GM19452 (cell line): ENCODE measurements at regions not wholly inside any gene's neighbourhood (a gene's known extent, or its start where the extent isn't known, plus 50 kb on each side); places are given as distances from the start of the nearest gene placed in this dataset.

ENCODE experiments used
- ATAC-seq: cut with Tn5 transposase; IDR thresholded peaks from one replicate; pipeline ENCODE4 v1.9.1; 2021; ENCODE audit not compliant: unreplicated experiment

DNA sequence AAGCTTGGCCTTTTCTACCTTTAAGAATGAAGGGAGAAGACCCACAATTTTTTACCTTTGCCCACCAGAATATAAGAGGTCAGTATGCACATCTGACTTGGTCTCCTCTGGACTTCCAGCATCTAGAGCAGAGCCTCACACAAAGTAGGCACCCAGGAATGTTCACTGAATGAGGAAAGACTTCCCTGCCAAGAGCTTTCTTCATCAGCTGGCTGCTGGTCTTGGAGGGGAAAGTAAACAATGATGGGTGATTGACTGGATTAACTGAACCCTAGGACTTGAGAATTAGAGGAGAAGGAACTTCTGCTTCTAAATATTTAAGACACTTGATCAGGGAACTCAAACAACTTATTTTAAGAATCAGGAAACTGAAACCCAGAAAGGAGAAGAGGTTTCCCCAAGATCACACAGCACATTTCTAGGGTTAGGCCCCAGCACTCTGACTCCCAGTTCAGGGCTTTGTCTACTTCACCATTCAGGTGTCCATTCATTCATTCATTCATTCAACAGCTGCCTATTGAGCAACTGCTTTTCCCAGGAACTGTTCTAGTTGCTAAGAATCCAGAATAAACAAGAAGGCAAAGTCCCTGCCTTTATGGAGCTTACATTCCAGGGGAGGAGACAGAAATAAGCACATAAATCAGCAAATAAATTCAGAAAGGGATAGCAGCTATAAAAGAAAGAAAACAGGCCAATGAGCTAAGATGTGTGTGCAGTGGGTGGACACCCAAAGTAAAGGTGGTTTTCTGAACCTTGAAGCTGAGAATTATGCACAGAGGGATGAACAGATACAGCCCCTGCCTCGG is 216.9 kb upstream of the LRFN2 start:
- ATAC-seq: no peak

DNA sequence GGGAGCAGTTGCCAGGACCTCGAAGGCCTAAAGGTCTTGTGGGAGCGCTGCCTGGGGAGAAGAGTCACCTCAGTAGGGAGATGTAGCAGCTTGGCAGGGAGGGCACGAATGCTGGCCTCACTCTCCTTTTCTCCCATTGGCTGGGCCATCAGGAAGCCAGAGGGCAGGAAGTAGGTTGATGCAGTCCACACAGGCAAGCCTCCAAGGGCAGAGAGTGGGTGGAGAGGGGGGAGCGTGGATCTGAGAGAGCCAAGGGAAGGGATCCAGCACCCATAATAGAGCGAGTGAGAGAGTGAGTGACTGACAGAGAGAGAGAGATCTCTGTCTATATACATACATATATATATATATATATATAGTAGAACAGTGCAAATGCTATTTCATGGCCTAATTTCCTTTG is 215.3 kb upstream of the LRFN2 start:
- no peak for ATAC-seq

DNA sequence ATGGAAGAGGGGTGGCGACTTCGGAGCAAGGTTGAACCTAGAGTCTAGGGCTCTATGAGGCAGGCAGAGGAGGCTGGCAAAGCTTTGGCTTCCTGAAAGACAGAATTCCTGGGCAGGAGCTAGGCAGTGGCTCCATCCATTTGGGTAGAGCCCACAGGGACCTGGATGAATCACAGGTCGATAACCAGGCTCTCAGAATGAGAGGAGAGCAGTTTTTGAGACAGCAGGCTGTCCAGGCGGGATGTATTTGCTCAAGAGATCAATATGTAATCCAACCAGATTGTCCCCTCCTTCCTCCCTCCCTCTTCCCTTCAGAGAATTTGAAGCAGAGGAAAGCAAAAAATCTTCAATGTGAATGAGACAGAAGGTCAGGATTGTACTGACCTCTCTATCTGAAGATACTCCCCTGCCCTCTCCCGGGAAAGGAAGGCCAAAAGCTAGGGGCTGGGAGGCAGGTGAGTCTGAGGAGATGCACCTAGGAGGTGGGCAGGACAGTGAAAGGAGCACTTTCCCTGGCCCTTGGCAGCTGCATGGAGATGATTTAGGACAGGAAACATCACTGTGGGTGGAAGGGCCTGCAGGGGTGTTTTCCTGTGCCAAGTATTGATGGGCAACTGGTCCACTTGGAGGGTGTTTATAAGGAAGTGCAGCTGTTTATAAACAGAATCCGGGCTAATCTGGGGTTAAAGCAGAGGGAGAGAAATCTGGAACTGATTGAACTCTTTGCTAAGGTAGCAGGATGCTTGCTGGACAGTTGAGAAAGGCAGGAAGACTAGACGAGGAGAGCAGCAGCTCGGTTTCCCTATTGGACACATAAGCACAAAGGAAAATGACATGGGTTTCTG is 212.4 kb upstream of the LRFN2 start:
- no peak for ATAC-seq

DNA sequence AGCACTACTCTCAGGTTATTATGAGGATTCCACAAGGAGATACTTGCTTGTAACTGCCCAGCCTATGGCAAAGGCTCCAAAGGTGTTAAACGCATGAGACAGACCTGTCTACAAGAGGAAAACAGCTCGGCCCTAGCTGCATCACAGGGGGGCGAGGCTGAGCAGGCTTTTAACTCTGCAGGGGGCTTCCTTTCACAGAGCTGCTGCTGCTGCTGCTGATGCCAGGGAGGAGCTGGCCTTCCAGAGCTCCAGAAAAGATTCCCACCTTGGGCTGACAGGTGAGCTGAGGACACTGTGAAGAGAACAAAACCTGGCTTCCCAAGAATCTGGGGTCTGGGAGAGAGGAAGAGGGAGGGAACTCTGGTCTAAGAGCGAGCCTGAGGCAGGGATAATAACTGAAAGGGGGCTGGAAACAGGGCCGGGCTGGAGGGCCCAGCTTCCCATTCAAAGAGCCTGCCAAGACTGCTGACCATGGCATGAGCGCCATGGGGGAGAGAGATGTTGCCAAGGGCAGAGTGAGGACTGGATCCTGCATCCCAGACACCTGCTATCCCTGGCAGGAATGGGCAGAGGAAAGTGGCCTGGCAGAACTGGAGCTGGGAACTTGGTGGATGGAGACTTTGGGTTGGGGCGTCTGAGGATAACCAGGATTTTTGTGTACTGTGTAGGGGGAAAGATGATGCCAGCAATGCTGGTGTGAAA is 211.1 kb upstream of the LRFN2 start:
- ATAC-seq: no peak

DNA sequence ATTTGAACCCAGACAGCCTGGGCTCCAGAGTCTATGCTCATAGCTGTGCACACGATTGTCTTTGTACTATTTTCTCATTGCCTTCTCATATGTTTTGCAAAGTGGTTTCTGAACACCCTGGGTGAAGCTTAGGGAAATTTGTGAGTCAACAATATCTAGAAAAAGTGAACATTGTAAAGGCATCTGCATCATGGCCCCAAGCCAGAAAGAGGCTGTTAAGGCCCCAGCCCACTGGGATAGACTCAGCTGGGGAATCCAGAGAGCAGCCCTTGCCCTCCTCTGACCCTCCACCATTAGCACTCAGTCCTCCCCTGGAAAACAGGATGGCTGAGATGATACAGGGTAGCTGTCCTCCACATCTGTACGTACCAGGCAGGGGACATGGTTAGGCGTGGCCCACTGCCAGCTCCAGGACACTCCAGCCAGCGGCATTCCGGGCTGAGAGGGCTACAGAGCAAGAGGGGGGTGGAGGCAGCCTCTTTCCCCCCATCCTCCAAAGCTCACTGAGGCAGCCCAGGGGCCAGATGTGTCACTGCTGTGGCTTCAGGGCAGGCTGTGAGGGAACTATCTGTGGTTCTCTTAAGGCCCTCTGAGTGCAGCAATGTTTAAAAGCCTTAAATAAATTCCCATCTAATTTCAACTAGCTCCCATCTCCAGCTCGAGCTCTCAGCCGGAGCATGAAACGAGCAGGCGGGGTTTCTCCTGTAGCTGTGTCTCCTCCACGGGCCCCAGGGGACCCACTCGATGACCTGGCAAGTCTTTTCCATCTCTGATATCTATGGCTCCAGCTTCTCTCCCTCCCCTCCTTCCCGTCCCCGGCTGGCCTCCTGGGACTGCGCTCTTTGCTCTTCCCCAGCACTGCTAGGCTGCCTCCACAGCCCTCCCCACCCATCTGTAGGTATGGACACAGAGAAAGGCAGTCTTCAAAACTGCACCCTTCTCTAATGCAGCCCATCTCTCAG is 209.4 kb upstream of the LRFN2 start:
- ATAC-seq: no peak

DNA sequence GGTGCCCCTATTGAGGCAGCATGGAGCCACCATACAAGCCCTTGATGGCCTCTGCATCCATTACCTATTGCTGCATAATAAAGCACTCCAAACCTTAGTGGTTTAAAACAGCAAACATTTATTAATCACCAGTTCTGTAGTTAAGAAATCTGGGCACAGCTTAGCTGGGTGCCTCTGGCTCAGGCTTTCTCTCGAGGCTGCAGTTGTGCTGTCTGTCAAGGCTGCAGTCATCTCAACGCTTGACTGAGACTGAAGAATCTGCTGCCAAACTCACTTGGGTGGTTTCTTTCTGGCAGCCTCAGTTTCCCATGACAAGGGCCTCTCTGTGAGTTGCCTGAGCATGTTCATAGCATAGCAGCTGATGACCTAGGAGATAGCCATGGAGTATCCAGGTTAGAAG is 207.4 kb upstream of the LRFN2 start:
- no peak for ATAC-seq

DNA sequence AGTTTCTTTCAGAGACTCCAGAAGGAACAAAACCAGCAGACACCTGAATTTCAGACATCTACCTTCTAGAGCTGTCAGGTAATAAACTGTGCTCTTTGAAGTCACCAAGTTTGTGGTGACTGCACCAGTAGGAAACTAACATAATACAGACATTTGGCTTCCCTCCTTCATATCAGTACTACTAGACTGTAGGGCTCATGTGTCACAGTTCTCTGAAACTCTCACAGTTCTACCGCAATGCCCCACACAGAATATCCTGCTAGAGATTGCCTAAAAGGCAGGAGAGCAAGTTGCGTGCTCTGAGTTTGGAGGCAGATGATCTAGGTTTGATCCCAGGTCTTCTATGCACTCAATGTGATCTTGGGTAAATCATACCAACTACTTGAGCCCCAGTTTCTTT is 205.0 kb upstream of the LRFN2 start:
- no peak for ATAC-seq

DNA sequence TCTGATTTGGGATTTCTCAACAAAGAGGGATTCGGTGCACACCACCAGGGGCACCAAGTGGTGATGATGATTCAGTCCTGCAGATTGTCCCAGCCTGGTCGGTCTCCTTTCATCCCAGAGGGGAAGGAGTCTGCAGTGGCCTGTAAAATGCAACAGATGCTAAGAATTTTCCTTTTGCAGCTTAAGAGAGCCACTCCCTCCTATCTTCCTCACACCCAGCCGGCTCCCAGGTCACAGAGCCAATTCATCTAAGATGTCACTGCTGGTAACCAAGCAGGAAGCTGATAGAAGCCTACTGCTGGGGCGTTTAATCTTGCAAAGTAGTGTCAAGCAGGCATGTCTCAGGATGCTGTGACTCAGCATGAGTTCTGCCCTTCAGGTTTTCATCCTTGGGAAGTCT is 203.8 kb upstream of the LRFN2 start:
- no peak for ATAC-seq

DNA sequence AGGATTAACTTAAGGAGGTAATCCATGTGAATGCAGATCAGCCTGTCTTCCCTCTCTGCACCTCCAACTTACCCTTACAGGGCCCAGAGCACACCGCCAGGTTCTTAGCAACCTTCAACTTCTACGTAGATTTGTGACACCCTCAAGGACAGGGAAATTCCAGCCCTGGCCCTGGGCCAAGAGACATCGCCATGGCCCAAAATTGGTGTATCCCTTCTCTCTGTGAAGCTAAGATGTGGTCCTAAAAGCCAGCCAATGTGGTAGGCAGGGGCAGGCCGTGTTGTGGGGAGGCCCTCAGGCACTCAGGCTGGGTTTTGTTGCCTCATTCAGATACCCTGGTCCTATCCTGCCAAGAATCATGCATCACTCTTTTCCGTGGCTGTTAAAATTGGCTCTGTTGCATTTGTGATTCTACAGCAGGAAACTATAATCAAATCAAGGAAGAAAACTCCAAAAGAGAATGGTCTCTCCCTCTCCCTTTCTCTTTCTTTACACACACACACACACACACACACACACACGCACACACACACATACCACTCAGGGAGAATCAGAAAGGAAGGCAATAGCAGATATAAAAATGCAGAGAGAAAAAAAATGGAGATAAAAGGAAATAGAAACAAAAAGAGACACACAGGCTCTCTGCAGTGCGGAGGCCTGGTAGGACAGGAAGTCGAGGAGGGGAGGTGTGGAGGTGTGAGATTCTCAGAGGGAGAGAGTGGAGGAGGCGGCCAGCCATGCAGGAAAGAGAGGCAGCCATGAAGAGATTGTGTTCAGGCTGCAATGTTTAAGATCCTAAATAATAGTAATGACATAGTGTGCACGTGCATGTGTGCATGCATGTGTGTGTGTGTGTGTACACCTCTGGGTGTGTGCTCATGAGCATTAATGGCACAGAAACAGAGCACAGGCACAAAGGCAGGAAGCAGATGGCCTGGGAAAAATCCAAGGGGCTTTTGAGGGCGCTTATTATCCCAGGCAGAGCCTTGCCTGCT is 201.8 kb upstream of the LRFN2 start:
- ATAC-seq: peak; percentile 64

DNA sequence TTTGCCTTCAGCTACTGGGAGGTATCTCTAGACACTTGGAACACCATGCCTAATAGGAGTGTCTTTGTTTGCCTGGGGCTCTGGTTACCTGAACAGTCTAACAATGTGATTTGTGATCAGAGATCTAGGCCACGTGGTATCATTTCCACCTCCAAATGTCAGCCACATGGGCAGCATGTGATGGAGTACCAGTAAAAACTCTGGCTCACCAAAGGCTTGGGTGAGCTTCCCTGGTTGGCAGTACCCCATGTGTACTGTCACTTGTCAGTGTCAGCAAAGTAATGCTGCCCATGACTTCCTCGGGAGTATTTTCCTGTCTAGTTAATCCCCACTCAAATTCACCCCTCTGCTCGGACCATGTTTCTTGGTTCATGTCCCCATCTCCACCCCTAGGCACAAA is 195.2 kb upstream of the LRFN2 start:
- ATAC-seq: no peak

DNA sequence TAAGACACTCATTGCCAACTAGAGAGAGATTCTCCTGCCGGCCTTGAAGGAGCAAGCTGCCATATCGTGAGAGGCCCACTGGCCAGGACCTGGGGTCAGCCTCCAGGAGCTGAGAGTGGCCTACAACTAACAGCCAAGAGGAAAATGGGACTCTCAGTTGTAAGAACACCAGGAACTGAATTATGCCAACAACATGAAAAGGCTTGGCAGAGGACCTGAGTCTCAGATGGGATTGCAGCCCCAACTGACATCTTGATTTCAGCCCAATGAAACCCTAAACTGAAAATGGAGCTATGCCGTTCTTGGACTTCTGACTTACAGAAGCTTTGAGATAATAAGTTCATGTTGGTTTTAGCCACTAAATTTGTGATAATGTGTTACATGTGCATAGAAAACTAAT is 193.5 kb upstream of the LRFN2 start:
- ATAC-seq: no peak

DNA sequence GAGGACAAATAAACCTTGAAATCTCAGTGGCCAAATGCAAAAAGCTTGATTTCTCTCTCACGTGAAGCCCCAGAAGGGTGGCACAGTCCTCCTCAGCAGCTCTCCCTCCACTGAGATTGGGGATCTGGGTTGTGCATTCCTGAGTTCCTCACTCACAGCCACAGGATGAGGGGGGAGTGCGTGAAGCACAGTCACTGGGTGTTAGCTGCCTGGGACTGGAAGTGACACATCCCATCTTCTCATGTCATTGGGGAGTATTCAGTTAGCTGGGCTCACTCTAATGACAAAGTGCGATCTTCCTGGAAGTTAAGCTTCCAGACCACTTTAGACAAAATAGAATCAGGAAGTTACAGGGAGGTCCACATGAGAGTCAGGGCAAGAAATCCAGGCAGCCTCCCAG is 192.2 kb upstream of the LRFN2 start:
- ATAC-seq: no peak

DNA sequence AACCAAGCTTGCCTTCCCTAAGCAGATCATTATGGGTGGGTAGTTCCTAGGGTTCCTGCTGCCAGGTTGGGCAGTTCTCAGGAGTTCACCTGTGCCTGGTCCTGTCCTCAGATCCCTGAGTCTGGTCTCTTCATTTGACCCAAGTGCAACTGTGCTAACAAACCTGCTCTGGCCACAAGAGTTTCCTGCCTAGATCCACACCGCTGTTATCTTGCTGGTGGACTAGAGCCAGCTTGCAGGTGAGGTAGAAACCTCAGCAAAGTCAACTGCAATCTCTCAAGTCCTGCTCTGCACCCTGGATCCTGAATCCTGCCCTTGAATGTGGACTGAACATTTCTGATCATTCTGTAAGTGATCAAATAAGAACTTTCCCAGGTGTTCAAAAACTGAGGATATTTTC is 191.8 kb upstream of the LRFN2 start:
- ATAC-seq: no peak

DNA sequence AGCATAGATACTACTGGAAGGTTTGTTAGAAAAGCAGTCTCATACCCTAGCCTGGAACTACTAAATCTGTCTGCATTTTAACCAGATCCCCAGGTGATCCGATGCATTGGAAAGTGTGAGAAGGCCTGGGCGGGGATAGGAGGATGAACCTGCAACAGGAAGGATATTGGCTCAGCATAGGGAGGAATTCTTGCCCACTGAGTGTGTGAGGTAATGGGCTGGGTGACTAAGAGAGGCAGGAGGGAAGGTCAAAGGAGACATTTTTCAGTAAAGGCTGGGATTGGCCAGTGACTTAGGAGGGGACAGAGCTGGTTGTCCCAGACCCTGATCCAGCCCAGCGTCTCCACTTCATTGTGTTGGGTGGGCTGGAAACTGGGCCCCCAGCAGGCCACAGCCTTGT is 191.0 kb upstream of the LRFN2 start:
- ATAC-seq: no peak

DNA sequence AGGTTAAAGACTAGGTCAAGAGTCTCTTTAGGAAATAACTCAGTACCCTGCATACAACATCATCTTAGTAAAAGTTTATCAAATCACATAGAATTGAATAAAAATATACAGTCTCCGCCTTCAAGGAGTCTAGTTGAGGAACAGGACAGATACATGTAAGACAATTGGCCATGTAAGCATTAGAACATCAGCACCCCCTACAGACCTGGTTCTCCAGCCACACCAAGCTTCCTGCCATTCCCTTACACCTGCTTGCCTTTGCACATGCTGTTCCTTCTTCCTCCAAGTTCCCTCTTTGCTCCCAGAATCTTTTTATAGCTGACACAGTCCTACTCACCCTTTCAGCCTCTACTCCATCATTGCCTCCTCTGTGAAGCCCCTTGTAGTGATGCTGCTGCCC is 187.8 kb upstream of the LRFN2 start:
- ATAC-seq: no peak

DNA sequence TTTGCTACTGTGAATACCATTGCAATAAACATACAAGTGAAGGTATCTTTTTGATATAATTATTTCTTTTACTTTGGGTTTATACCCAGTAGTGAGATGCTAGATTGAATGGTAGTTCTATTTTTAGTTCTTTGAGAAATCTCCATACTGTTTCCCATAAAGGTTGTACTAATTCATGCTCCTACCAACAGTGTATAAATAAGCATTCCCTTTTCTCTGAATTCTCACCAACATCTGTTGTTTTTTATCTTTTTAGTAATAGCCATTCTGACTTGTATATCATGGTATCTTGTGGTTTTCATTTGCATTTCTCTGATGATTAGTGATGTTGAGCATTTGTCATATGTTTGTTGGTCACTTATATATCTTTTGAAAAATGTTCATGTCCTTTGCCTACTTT is 183.6 kb upstream of the LRFN2 start:
- ATAC-seq: no peak

DNA sequence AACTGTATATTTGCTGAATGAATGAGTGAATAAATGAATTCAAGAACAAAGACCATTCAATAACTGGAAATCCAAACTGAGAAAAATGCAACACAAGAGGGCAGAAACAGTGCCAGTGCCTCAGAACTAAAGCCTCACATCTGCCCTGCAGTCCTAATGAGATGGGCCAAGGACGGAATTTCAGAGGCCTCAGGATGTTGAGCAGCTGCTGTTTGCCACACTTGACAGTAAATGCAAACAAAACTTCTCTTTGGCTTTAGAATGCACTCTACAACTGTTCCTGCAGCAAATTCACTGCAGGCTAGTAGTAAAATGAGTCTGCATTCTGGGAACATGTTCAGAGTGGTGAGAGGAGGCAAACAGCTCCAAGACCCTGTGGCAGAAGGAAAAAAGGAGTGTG is 177.6 kb upstream of the LRFN2 start:
- no peak for ATAC-seq

DNA sequence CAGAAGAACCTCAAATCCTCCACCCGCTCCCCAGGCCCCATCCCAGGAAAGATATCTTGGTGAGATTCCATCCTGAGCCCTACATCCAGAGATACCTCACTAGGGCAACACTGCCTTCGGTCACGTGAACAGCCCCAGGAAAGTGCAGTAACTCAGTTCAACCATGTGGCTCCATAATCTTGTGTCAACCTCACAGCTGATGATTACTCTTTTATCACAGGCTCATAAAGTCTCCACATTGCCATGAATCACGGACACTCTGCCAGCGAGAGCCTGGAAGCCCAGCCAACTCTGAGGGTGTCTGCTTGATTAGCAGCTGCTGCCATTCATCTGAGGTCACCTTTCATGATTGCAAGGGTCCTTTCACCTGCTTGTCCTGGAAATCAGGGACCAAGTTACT is 175.8 kb upstream of the LRFN2 start:
- ATAC-seq: no peak

DNA sequence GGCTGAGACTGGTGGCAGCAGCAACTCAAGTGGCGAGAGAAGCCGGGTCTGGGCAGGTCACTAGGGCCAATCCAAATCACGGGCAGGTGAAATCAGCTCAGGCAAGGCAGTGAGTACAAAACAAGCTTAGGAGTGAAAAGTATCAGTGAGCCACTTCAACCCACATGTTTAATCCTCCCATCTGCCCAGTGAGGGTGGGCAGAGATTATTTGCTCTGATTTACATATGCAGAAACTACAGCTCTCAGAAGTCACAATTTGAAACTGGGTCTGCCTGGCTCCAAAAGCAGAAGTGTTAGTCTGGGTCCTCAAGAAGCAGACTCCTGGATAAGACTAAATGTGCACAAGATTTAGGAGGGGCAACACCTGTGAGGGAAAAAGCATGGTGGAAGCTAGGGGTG is 173.7 kb upstream of the LRFN2 start:
- no peak for ATAC-seq

DNA sequence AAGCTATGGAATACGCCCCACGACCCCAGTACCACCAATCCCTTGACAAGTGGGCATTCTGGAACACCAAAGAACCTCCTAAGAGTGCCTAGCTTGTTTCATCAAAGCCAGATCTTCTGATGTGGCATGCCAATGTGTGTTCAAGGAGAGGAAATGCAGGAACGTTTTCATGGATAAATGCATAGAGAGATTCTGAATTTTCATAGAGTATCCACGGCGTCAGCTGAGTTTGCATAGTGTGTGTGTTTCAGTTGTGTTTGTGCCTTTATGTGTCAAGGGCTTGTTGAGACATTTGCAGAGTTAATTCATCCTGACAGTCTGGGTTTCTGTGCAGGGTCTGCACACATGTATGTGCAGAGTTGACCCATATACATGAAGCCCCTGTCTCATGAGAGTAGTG is 172.7 kb upstream of the LRFN2 start:
- ATAC-seq: no peak
